GM12865 (cell line): ENCODE measurements at regions not wholly inside any gene's neighbourhood (a gene's known extent, or its start where the extent isn't known, plus 50 kb on each side); places are given as distances from the start of the nearest gene placed in this dataset.

Experiments used
- DNase-seq: peaks from one replicate; pipeline ENCODE4 v3.0.0; 2010; ENCODE audit warnings: low read depth
- H3K4me3 ChIP-seq: 2 replicates; pipeline ENCODE4 v1.5.1; 2011; ENCODE audit warnings: mild to moderate bottlenecking, low read depth, low read length, control low read depth
- TF ChIP-seq, protein P1 (sequence below): IDR thresholded peaks from 2 replicates; pipeline ENCODE4 v1.5.1; 2011; ENCODE audit warnings: low read length, control low read depth, low read depth, inconsistent platforms; ENCODE audit not compliant: insufficient read depth; ENCODE audit errors: missing control alignments

DNA sequence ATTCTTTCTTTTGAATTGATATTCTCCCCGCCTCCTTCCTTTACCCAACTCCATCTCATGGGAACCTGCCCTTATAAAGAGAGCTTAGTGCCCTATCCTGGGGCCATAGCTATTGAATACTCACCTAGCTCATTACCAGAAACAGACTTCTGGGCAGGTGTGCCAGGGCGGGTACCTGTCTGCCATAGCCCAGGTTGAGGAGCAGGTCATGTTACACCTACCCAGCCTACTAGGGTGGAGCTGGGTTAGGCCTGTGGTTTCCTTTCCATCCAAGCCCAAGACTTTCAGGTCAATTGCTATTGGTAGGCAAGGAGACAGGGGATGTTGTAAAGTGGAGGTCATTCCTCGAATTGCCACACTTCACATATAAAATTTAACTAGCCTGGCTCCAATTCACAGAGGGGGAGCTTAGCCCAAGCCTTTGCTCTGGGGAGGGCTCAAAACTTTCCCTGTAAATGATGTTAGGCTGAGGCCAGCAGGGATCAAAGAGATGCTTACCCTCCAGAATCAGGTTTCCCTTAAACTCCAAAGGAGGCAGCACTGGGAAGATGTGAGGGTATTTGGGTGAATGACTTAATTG lies 87.1 kb upstream of the IPO9 start:
- H3K4me3 ChIP-seq: no peak overlapping the region
- TF ChIP-seq, protein P1, sequence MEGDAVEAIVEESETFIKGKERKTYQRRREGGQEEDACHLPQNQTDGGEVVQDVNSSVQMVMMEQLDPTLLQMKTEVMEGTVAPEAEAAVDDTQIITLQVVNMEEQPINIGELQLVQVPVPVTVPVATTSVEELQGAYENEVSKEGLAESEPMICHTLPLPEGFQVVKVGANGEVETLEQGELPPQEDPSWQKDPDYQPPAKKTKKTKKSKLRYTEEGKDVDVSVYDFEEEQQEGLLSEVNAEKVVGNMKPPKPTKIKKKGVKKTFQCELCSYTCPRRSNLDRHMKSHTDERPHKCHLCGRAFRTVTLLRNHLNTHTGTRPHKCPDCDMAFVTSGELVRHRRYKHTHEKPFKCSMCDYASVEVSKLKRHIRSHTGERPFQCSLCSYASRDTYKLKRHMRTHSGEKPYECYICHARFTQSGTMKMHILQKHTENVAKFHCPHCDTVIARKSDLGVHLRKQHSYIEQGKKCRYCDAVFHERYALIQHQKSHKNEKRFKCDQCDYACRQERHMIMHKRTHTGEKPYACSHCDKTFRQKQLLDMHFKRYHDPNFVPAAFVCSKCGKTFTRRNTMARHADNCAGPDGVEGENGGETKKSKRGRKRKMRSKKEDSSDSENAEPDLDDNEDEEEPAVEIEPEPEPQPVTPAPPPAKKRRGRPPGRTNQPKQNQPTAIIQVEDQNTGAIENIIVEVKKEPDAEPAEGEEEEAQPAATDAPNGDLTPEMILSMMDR: no peak
- no peak for DNase-seq

DNA sequence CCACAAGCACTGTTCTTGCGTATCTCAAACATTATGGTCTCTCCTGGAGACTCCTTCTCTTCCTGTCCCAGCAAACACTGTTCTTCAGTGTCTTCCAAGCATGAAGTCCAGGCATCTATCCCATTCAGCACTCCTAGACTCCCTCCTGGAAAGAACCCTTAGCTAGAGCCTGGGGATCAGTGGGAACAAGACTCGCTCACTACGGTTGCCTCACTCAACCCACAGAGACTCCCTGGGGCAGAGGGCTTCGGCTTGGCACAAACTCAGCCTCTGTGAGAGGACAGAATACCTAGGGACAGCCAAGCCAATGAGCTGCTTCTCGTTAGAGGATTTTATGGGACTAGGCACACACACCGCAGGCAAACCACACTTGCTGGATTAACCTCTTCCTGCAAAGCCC lies 86.5 kb upstream of the IPO9 start:
- TF ChIP-seq, protein P1: no peak
- no peak for DNase-seq
- no peak overlapping the region for H3K4me3 ChIP-seq

DNA sequence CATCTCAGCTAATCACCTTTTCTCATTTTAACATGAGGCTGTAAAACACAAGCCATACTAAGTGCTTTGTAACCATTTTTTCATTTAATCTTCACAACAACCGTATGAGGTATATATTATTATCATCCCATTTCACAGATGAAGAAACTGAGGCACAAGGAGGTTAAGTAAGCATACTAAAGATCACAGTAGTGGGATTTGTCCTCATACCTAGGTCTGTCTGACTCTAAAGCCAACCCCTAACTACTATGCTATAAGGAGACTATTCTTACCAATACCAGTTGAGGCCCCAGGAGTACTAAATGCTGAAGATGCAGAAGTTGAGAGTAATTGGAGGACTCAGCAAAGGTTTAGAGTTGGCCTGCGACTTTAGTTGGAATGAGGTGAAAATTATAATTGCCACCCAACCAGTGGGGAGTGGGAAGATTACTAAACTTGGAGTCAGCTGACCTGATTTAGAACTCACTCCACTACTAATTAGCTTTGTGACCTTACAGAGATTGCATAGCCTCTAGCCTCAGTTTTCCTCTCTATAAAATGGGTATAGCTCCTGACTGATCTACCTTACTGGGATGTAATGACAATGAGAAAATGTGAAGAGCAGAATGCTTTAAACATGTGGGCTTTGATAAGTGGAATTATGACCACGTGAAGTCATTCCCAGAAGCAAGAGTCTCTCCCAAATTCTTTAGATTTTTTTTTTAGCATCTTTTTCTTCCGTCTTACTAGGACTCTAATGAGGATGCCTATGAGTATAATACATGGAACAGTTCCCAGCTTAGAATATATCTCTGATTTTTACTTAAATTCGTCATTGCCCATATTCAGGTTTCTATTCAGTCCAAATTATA lies 85.8 kb upstream of the IPO9 start:
- no peak overlapping the region for H3K4me3 ChIP-seq
- DNase-seq: no peak
- TF ChIP-seq, protein P1: no peak

DNA sequence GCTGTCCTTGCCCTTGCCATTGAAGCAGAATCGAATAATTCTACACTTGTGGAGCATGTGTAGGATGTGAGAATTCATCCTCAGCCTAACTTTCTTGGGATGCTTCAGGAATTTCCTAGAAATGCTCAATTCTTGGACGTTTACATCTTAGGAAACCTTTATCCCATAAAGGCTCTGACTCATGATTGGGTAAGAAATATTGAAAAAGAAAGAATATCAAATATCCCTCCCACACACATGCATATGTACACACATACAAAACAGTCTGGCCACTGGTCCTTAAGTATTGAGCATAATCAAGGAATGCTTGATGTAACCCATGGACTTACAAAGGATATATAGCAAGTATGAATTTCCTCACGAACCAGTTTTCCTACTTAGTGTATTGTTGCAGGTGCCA lies 83.9 kb upstream of the IPO9 start:
- no peak overlapping the region for H3K4me3 ChIP-seq
- TF ChIP-seq, protein P1: no peak
- no peak for DNase-seq

DNA sequence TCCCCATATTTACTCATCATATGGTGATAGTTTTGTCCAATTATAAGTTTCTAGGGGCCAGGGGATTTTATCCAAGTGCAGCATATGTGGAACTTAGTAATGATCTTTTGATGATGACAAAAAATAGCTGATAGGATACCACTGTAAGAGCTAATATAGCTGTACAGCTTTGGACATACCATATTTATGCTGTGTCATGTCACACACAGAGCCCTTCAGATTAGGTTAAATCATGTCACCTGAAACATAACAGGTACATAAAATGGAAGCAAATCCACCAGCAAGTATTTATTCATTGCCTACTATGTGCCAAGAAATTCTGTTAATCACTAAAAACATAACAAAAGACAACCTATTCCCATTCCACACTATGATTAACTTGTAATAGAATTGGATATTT lies 82.8 kb upstream of the IPO9 start:
- TF ChIP-seq, protein P1: no peak
- DNase-seq: no peak
- H3K4me3 ChIP-seq: no peak overlapping the region

DNA sequence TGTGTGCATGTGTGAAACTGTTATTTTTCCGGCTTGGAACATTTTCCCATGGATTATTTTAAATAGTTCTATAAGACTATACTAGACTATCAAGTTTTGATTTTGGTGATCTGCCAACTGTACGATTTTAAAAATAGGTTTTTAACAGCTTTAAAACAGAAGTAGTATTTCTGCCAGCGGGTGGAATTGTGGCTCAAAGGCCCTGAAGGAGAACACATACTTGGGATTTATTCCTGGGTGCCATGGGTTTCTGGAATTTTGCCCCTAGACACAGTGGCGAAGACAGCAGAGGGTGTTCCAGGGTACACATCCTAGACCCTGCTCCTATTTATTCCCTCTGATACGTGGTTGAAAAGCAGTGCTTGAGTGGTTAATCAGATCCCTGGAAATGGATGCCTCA lies 81.7 kb upstream of the IPO9 start:
- DNase-seq: no peak
- TF ChIP-seq, protein P1: no peak
- no peak overlapping the region for H3K4me3 ChIP-seq
